Lung (tissue), 11 donors: ENCODE measurements at regions not wholly inside any gene's neighbourhood (a gene's known extent, or its start where the extent isn't known, plus 50 kb on each side); places are given as distances from the start of the nearest gene placed in this dataset.

Source experiments
- ATAC-seq: fragments of 200-7000 bp; cut with Tn5 transposase; one replicate; pipeline ENCODE4 v1.9.1; 2020; ENCODE audit warnings: moderate number of reproducible peaks; ENCODE audit not compliant: insufficient read depth, low FRiP score
- DNase-seq, 3 donors: peaks; one replicate each; pipeline ENCODE4 v3.0.0-alpha.2; 2013 to 2017
- H3K27ac ChIP-seq, 2 donors: one replicate each; pipeline ENCODE4 v1.5.1; 2013; ENCODE audit warnings: mild to moderate bottlenecking in 2 of 2, moderate library complexity in 2 of 2, control low read depth in 1 of 2, inconsistent platforms in 1 of 2, low read depth in 1 of 2, low read length in 1 of 2
- H3K27me3 ChIP-seq, 3 donors: one replicate each; pipeline ENCODE4 v1.5.1; 2013; ENCODE audit warnings: low read length in 2 of 3; ENCODE audit not compliant: control insufficient read depth in 3 of 3, insufficient read depth in 3 of 3
- H3K36me3 ChIP-seq, 4 donors: one replicate each; pipeline ENCODE4 v1.5.1; 2013; ENCODE audit warnings: low read length in 4 of 4, mild to moderate bottlenecking in 1 of 4, moderate library complexity in 1 of 4; ENCODE audit not compliant: control insufficient read depth in 4 of 4, insufficient read depth in 4 of 4
- H3K4me1 ChIP-seq, 5 donors: one replicate each; pipeline ENCODE4 v1.5.1; 2013; ENCODE audit warnings: low read length in 5 of 5, mild to moderate bottlenecking in 2 of 5, moderate library complexity in 1 of 5; ENCODE audit not compliant: control insufficient read depth in 5 of 5, insufficient read depth in 5 of 5
- H3K4me3 ChIP-seq: one replicate; pipeline ENCODE4 v1.5.1; 2013; ENCODE audit warnings: mild to moderate bottlenecking, control low read depth, moderate library complexity
- H3K9ac ChIP-seq, 2 donors: one replicate each; pipeline ENCODE4 v1.5.1; 2013; ENCODE audit warnings: low read length in 2 of 2, control low read depth in 1 of 2; ENCODE audit not compliant: insufficient read depth in 1 of 2
- H3K9me3 ChIP-seq, 4 donors: one replicate each; pipeline ENCODE4 v1.5.1; 2013; ENCODE audit warnings: low read length in 3 of 4, mild to moderate bottlenecking in 1 of 4, moderate library complexity in 1 of 4; ENCODE audit not compliant: control insufficient read depth in 4 of 4, insufficient read depth in 3 of 4
- CTCF ChIP-seq: IDR thresholded peaks from 2 replicates; pipeline ENCODE4 v1.5.1; 2012; ENCODE audit warnings: mild to moderate bottlenecking; ENCODE audit errors: control extremely low read depth, extremely low read depth
- WGBS, 2 donors: extraction: QIAGEN DNeasy Blood & Tissue Kit; methylation state at CpG; one replicate each; pipeline ENCODE4 v1.1.7; 2013; 5-methylcytosine and 5-hydroxymethylcytosine counted together
- donor health status: control.
- donor health status: control.
- donor health status: Bipolar disorder and iron deficiency.
- donor health status: healthy.
- donor health status: DM: yes; HTN: yes; CAD: no.

- ATAC-seq (no peak), DNase-seq (peak in 1 of 3 donors; percentile 1)
- H3K4me3 ChIP-seq: no peak overlapping the region
- no peaks in the 10 kb centered on the region for H3K27me3 ChIP-seq
- TF ChIP-seq CTCF: no peak
- peaks cover 0 to 7% (median 0%) of the 10 kb centered on the region in 4 donors for H3K9me3 ChIP-seq
- H3K9ac ChIP-seq: no peak overlapping the region
- H3K36me3 ChIP-seq: no peaks in the 10 kb centered on the region
- H3K27ac ChIP-seq: no peak overlapping the region
- no peaks in the 10 kb centered on the region for H3K4me1 ChIP-seq
- 55 to 71% methylated on average over 4 of the region's 4 CpGs for WGBS, 2 donors
Measured at GRCh38 chr5:24855485-24855884, 210.7 kb upstream of the CDH10 start.

- Histone ChIP-seq H3K27ac (no peak overlapping the region), H3K4me3 (no peak overlapping the region), H3K9ac (no peak overlapping the region), H3K27me3 (no peaks in the 10 kb centered on the region), H3K4me1 (no peaks in the 10 kb centered on the region), H3K36me3 (no peaks in the 10 kb centered on the region), H3K9me3 (peaks cover 0 to 7% (median 0%) of the 10 kb centered on the region in 4 donors)
- no peak for DNase-seq
- no peak for ATAC-seq
- TF ChIP-seq CTCF: no peak
- WGBS, 2 donors: 91 to 93% methylated on average over 1 of the region's 1 CpG
Measured at GRCh38 chr5:24854850-24855249, 210.1 kb upstream of the CDH10 start.

- Histone ChIP-seq H3K27me3 (no peaks in the 10 kb centered on the region), H3K4me1 (no peaks in the 10 kb centered on the region), H3K36me3 (no peaks in the 10 kb centered on the region), H3K4me3 (no peak overlapping the region), H3K9ac (no peak overlapping the region), H3K9me3 (peaks cover 0 to 7% (median 0%) of the 10 kb centered on the region in 4 donors), H3K27ac (no peak overlapping the region)
- no peak for TF ChIP-seq CTCF
- no peak for DNase-seq
- ATAC-seq: no peak
Measured at GRCh38 chr5:24854350-24854749, 209.6 kb upstream of the CDH10 start.

- Histone ChIP-seq H3K9ac (no peak overlapping the region), H3K4me1 (no peaks in the 10 kb centered on the region), H3K4me3 (no peak overlapping the region), H3K9me3 (peaks cover 0 to 12% (median 0%) of the 10 kb centered on the region in 4 donors), H3K27me3 (no peaks in the 10 kb centered on the region), H3K27ac (no peak overlapping the region), H3K36me3 (no peaks in the 10 kb centered on the region)
- DNase-seq: no peak
- no peak for TF ChIP-seq CTCF
- WGBS, 2 donors: 75 to 80% methylated on average over 5 of the region's 5 CpGs
- ATAC-seq: no peak
Measured at GRCh38 chr5:24850926-24851486, 206.2 kb upstream of the CDH10 start.
